SK-N-SH (cell line): ENCODE measurements at regions not wholly inside any gene's neighbourhood (a gene's known extent, or its start where the extent isn't known, plus 50 kb on each side); places are given as distances from the start of the nearest gene placed in this dataset.

ENCODE experiments used
- CTCF ChIA-PET: fragments of 300-600, 350-600 bp; formaldehyde crosslinking; extraction: SDS; loops from one replicate; lab custom pipeline; 2021; lab: Yijun Ruan, JAX
- POLR2A ChIA-PET: fragments of 350-600 bp; sonication (Branson Sonifier 250); formaldehyde crosslinking; extraction: SDS; loops from one replicate; lab custom pipeline; 2020; ENCODE audit warnings: antibody characterized with exemption, inconsistent platforms; lab: Yijun Ruan, JAX
- DNase-seq: peaks from one replicate; pipeline ENCODE4 v3.0.0; 2012
- H2AFZ ChIP-seq: fragments of 200-600 bp; sonication (generic); 2 replicates; pipeline ENCODE4 v1.8.1; 2016; ENCODE audit warnings: antibody characterized with exemption, mild to moderate bottlenecking, low read depth
- H3F3A ChIP-seq: fragments of 200-600 bp; sonication (generic); replicated peaks from 2 replicates; pipeline ENCODE3; 2016; ENCODE audit warnings: antibody characterized with exemption, mild to moderate bottlenecking; ENCODE audit not compliant: insufficient read depth
- H3K27ac ChIP-seq, 2 experiments: fragments of 200-500 bp in 1 of 2; fragments of 200-600 bp in 1 of 2; sonication (Bioruptor generic) in 1 of 2; sonication (generic), shearing (Covaris generic) in 1 of 2; 2 replicates each; pipeline versions ENCODE4 v1.5.1 to v1.6.1; 2014 to 2016; ENCODE audit warnings: low read depth in 2 of 2, inconsistent platforms in 1 of 2, low read length in 1 of 2, mild to moderate bottlenecking in 1 of 2, mixed read lengths in 1 of 2
- H3K27me3 ChIP-seq: fragments of 200-600 bp; sonication (generic), shearing (Covaris generic); 2 replicates; pipeline ENCODE4 v1.6.1; 2016; ENCODE audit warnings: mixed run types; ENCODE audit not compliant: insufficient read depth
- H3K36me3 ChIP-seq, 2 experiments: fragments of 200-500 bp in 1 of 2; fragments of 200-600 bp in 1 of 2; sonication (Bioruptor generic) in 1 of 2; sonication (generic) in 1 of 2; replicated peaks in 1 of 2; 2 replicates each; pipeline versions ENCODE3 to v1.5.1; 2014 to 2016; ENCODE audit warnings: low read length in 1 of 2, mild to moderate bottlenecking in 1 of 2; ENCODE audit not compliant: insufficient read depth in 2 of 2, control insufficient read depth in 1 of 2
- H3K4me1 ChIP-seq, 2 experiments: fragments of 200-500 bp in 1 of 2; fragments of 200-600 bp in 1 of 2; sonication (Bioruptor generic) in 1 of 2; sonication (generic), shearing (Covaris generic) in 1 of 2; 2 replicates each; pipeline versions ENCODE4 v1.5.1 to v1.6.1; 2014 to 2016; ENCODE audit warnings: low read depth in 1 of 2, low read length in 1 of 2, mixed run types in 1 of 2; ENCODE audit not compliant: insufficient read depth in 2 of 2, control insufficient read depth in 1 of 2
- H3K4me2 ChIP-seq: fragments of 200-600 bp; sonication (generic), shearing (Covaris generic); 2 replicates; pipeline ENCODE4 v1.6.1; 2017; ENCODE audit warnings: mixed run types
- H3K4me3 ChIP-seq, 2 experiments: fragments of 200-500 bp in 1 of 2; fragments of 200-600 bp in 1 of 2; sonication (Bioruptor generic) in 1 of 2; sonication (generic), shearing (Covaris generic) in 1 of 2; 2 replicates each; pipeline versions ENCODE4 v1.5.1 to v1.8.1; 2014 to 2016; ENCODE audit warnings: low read depth in 2 of 2, inconsistent platforms in 1 of 2, low read length in 1 of 2, mild to moderate bottlenecking in 1 of 2, mixed read lengths in 1 of 2, moderate library complexity in 1 of 2
- H3K79me2 ChIP-seq: fragments of 200-600 bp; sonication (generic); 2 replicates; pipeline ENCODE4 v1.8.1; 2017; ENCODE audit warnings: mild to moderate bottlenecking; ENCODE audit not compliant: insufficient read depth
- H3K9ac ChIP-seq: fragments of 200-600 bp; sonication (generic); 2 replicates; pipeline ENCODE4 v1.6.1; 2017; ENCODE audit warnings: mixed run types
- H3K9me2 ChIP-seq: fragments of 200-600 bp; sonication (generic); 2 replicates; pipeline ENCODE4 v1.6.1; 2017; ENCODE audit warnings: mixed run types
- H3K9me3 ChIP-seq: fragments of 200-600 bp; sonication (generic); 2 replicates; pipeline ENCODE4 v1.6.1; 2017; ENCODE audit warnings: mixed run types, mild to moderate bottlenecking, moderate library complexity
- H4K20me1 ChIP-seq: fragments of 200-600 bp; sonication (generic); 2 replicates; pipeline ENCODE4 v1.6.1; 2017; ENCODE audit warnings: mild to moderate bottlenecking, mixed run types; ENCODE audit not compliant: insufficient read depth
- ELF1 ChIP-seq: IDR thresholded peaks from 2 replicates; pipeline ENCODE4 v1.4.0; 2012
- FOXJ3 ChIP-seq: sonication (generic); formaldehyde crosslinking; IDR thresholded peaks from 2 replicates; pipeline ENCODE4 v1.5.1; 2020; ENCODE audit warnings: mild to moderate bottlenecking, missing genetic modification reagents
- GABPA ChIP-seq: IDR thresholded peaks from 2 replicates; pipeline ENCODE4 v1.4.0; 2012; ENCODE audit warnings: low read depth, mild to moderate bottlenecking
- IRF3 ChIP-seq: fragments of 150-350 bp; IDR thresholded peaks from 2 replicates; pipeline ENCODE4 v1.6.1; 2016; ENCODE audit warnings: mild to moderate bottlenecking, low read depth, low read length
- MXI1 ChIP-seq: IDR thresholded peaks from 2 replicates; pipeline ENCODE4 v1.6.1; 2012; ENCODE audit warnings: mild to moderate bottlenecking, low read depth, low read length, improper control_type of control experiment
- RAD21 ChIP-seq: IDR thresholded peaks from 2 replicates; pipeline ENCODE4 v1.6.1; 2012; ENCODE audit warnings: mild to moderate bottlenecking, low read length
- RCOR1 ChIP-seq: fragments of 150-350 bp; IDR thresholded peaks from 2 replicates; pipeline ENCODE4 v1.6.1; 2017; ENCODE audit warnings: antibody characterized with exemption, low read length
- RXRA ChIP-seq: IDR thresholded peaks from 2 replicates; pipeline ENCODE4 v1.4.0; 2012; ENCODE audit warnings: low read depth, mild to moderate bottlenecking, borderline replicate concordance
- SMC3 ChIP-seq: IDR thresholded peaks from 2 replicates; pipeline ENCODE4 v1.6.1; 2012; ENCODE audit warnings: low read depth, low read length, improper control_type of control experiment
- ZBTB33 ChIP-seq: IDR thresholded peaks from 2 replicates; pipeline ENCODE4 v1.4.0; 2012; ENCODE audit warnings: low read depth, borderline replicate concordance
- WGBS: methylation state at CpG from one replicate; pipeline ENCODE4 v1.1.6; 2017; ENCODE audit warnings: low lambda C conversion rate; 5-methylcytosine and 5-hydroxymethylcytosine counted together

- TF ChIP-seq ZBTB33 (0 out of 2 replicates have a peak, but pooled peaks have one; percentile 84), GABPA (no peak; the same call in 1 of the 2 replicates), RXRA (peak; percentile 79; the same call in 1 of the 2 replicates), IRF3 (no peak), SMC3 (no peak), RCOR1 (peak; percentile 59; the same call in 1 of the 2 replicates), RAD21 (no peak)
Measured at GRCh38 chr4:26083987-26084386, 170.0 kb downstream of the SMIM20 start (continued).

GRCh38 chr4:26084414-26084813 is 170.4 kb downstream of the SMIM20 start:
- no peaks in the 10 kb centered on the region for H4K20me1 ChIP-seq
- no peaks in the 10 kb centered on the region for H3K36me3 ChIP-seq
- no peaks in the 10 kb centered on the region for H3K9me3 ChIP-seq
- TF ChIP-seq ELF1 (no peak), MXI1 (no peak), FOXJ3 (no peak), ZBTB33 (no peak)
- DNase-seq = no peak
- ChIA-PET CTCF (interaction anchor here (0.7 to 1.8 kb wide), 5 partner anchors 158 to 326 kb away, joined by 3 to 6 read pairs (median 3); no protein-coding TSS in a partner anchor), POLR2A (no interaction called here)
- H3K9me2 ChIP-seq = no peaks in the 10 kb centered on the region
- no peaks in the 10 kb centered on the region for H3K79me2 ChIP-seq
- 82% methylated on average over 4 of the region's 4 CpGs for WGBS
- H3K9ac ChIP-seq = no peak overlapping the region
- H3K27me3 ChIP-seq = peaks cover 47% of the 10 kb centered on the region
- H3K4me2 ChIP-seq = no peak overlapping the region
- no peak overlapping the region for H3K27ac ChIP-seq
- H2AFZ ChIP-seq = no peak overlapping the region
- no peaks in the 10 kb centered on the region for H3F3A ChIP-seq
- no peak overlapping the region for H3K4me3 ChIP-seq
- peaks cover 0 to 32% of the 10 kb centered on the region in 2 experiments; a peak in 2 of 4 replicates for H3K4me1 ChIP-seq
